T-helper 2 cell treated with Interferon-gamma antibody and Interleukin-4, amounts not matched to agents 100 ng/mL and 5 ng/mL, for 36 hours (primary cell): ENCODE measurements at regions not wholly inside any gene's neighbourhood (a gene's known extent, or its start where the extent isn't known, plus 50 kb on each side); places are given as distances from the start of the nearest gene placed in this dataset.

Source experiments
- intact Hi-C: fragments of 100-400 bp; cut with micrococcal nuclease; formaldehyde crosslinking; loops from one replicate; pipeline ENCODE4 v1.15.1; 2023

DNA sequence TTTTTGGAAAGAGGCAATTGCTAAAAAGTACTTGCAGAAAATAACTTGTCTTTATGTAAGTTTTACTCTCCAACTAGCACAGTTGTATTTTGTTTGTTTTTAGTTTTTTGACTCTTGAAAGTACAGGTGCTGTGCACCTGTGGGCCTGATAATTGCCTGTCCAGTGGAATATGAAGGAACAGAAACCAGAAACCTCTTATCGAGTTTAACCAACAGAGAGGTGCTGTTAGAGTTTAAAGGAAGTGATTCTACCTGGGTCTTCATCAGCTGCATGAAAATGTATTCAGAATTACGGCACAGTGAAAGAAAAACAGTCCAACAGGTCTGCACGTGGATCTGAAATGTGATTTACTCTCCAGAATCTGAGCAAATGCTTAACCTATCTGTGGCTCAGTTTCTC, 326.6 kb upstream of the POM121L12 start:
- intact Hi-C loops = no loop called here

DNA sequence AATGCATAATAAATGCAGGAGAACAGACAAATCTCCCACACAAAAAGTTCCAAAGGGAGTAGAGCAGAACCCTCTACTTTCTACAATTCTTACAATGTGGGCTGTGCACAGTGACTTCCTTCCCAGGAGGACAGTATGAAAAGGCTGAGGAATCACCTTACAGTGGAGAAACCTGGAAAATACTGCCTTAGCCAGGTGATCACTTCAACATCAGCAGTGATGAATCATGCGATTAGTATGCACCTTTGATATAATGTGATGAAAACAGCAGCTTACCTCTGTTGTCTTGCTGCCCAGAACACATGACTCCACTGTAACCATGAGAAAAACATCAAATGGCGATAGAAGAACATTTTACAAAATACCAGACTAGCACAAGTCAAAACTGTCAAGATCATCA, 329.7 kb upstream of the POM121L12 start:
- intact Hi-C loops = no loop called here

DNA sequence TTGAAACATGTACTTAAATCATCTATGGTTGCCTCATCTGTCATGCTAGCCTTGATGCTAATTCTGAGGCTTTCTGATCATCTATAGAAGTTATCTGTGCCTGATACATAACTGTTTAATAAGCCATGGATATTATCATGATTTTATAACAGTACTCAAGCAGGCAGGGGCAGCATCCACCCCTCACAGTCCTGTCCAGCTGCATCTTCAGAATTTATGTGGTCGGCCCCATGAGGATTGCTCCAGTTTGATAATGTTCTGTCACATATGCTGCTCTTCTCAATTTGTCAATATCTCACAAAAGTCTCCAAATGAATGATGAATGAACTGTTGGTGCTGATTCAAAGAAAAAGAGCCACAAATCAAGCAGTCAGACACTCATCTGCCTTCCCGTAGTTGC, 335.1 kb upstream of the POM121L12 start:
- intact Hi-C loops = no loop called here

DNA sequence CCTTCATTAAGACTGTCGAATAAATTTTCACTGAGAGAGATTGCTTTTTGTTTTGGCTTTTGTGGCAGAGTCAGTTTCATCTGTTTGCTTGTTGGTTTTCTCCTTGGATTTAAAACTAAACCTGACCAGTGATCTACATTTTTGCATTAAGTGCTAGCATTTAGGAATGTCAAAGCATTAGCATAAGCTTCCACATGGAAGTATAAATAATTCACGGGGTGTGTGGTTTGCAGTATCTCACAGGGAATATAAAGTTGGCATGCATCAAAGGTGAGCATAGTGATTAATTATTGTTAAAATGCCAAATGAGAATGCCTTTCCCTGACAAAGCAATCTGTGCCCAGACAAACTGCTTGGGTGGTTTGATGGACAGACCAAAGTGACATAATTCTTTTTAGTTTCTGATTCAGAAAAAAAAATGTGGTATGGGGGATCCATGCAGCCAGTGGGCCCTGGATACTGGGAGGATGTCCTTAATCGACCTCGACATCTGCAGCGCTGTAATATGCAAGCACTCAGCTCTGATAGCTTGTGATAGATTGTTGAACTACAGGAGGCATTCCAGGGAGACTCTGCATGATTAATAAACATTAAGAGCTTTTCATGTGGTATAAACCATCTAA, 339.3 kb upstream of the POM121L12 start:
- intact Hi-C loops = no loop called here

DNA sequence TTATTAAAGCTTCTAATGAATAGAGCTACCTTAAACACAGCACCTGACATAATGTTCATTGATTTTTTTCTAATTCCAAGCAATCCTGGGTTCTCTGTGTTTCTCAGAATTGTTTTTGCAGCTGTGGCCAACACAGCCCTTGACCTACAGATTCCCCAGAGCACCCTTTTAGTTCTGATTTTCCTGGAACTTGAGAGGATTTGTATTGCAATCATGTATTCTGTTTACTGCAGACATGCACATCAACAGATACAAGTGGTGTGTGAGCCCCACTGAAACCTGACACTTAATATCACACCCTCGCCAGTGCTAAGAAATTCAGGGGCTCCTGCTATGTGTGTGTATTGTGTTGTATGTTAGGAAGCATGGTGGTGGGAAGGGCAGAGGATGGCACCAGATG, 344.2 kb upstream of the POM121L12 start:
- intact Hi-C loops = no loop called here

DNA sequence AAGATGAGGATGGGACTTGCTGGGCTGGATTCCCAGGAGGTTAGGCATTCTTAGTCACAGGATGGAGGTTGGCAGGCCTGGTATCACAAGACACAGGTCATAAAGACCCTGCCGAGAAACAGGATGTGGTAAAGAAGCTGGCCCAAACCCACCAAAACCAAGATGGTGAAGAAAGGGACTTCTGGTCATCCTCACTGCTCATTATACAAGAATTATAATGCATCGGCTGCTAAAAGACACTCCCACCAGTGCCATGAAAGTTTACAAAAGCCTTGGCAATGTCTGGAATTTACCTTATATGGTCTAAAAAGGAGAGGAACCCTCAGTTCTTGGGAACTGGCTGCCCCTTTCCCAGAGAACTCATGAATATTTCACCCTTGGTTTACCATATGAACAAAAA, 345.5 kb upstream of the POM121L12 start:
- intact Hi-C loops = no loop called here

DNA sequence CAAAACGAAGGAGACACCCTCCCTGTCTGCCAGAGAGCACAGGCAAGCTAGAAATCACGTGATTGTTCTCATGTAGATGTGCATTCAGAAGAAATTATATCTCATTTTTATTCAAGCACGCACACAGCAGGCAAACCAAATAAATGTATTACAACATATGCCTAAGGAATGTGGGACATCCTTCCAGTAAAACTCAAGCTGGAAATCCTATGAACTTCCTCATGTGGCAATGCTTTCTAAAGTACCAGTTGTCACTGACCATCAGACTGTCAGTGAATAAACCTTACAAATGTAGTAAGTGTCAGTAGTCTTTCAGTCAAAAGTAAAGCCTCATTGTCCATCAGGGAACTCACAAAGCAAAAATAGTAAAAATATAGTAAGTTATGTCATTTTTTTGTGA, 350.1 kb upstream of the POM121L12 start:
- intact Hi-C loops = no loop called here

DNA sequence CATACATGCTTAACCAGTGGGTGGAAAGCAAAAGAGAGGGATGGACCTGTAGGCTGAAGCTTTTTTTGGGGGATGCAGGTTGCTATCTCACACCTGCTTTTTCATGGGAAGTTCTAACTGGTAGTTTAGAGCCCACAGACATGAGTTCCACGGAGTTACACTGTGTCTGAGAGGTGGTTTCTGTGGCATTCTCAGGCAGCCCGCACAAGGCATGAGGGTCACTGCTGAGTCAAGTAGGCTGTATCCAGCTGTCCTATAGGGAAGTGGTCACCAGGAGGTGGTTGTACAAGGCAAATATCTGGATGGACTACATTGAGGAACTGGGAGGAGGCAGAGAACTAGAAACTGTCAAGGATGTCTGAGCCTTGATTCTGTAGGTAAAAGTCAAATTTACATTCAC, 351.0 kb upstream of the POM121L12 start:
- intact Hi-C loops = no loop called here

DNA sequence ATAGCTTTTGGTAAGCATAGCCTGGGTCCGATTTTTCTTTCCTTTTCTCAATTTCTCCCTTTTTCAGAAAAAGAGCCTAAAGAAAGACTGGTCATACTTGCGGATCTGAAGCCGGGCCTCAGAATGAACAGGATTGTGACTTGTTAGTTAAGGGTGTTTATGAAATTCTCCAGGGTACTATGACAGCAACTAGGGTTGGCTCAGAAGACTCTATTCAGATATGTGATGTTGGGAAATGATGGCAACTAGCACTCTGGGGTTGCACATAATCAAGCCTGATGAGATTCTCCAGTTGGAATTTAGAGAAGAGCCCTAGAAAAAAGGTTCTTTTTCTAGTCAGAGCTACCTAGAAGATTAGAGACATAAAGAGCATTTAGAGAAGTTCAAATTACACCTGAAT, 352.4 kb upstream of the POM121L12 start:
- intact Hi-C loops = no loop called here

DNA sequence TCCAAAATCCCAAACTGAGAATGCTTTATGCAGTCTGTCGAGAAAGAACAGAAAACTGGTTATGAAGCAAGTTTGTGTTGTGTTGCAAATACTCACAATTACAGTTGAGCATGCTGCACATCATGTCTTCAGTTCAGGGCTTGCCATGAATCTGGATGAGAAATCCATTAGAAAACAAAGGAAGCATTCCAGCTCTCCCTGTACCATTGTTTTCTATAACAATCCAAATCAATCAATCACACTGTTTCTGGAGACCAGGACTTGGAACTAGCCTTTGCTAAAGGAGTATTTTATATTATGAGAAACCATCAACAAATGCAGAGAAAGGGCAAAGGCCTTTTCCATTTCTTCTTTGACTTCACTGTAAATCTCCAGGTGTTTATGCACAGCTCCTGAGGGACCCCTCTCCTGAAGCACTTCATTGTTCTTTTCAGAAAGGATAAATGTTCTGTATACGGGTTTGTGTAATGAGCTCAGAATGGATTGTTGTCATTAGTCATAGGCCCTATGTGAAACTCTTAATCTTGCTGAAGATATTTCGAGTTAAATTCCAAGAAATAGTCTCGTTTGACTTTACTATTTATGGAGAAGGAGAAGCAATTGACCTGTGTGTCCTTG, 364.7 kb upstream of the POM121L12 start:
- intact Hi-C loops = loop anchor here (10.0 kb wide), 1 partner anchor 64 kb away; no protein-coding TSS in a partner anchor

DNA sequence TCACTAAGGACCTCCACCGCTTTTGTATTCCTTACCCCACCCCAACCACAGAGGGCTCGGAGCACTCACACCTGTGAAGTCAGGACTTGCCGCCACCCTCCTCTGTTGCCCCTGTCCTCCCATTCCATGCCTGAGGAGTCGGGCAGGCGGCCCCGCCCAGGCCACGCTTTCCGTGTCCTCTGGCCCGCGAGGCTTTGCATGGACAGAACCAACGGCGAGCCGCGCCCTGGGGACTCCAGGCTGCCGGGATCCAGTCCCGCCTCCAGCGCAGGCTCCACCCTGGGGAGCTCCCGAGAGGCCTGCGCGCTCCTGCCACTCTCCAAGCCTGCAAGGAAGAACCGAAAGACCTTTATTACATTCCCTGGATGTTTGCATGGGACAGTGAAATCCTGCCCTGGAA, 366.4 kb upstream of the POM121L12 start:
- intact Hi-C loops = no loop called here

DNA sequence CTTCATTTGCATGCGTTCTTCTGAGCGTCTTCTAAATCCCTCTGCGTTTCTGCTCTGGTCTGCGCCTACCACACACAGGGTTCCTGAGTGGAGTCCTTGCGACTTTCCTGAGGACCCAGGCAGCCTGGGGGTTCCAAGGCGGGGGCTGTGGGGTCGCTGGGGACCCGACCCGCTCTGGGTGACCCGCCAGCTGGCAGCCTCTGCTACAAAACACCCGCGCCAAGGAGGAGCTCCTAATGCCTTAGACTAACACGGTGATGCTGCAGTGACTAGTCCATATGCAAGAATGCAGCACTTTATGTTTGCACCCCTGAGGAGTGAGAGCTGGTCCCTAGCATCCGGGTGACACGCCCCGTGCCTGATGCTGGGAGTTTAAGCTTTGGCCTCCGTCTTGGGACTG, 367.0 kb upstream of the POM121L12 start:
- intact Hi-C loops = no loop called here

DNA sequence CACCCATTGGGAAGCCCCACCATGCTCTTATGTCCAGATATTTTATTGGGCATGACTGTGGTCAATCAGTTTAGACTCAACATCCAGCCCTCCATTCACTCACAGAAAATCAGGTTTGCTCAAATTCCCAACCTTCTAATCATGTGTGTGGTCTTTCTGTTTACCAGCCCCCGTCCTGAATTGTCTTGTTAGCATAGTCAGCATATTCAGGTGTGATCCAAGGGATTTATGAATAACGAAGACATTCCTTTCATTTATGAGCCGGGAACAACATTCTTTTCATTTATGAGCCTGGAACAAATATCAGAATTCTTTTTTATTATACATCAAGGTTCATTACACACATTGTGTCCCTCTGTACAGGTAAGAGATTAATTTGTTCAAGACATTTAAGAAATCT, 376.3 kb upstream of the POM121L12 start:
- intact Hi-C loops = no loop called here

DNA sequence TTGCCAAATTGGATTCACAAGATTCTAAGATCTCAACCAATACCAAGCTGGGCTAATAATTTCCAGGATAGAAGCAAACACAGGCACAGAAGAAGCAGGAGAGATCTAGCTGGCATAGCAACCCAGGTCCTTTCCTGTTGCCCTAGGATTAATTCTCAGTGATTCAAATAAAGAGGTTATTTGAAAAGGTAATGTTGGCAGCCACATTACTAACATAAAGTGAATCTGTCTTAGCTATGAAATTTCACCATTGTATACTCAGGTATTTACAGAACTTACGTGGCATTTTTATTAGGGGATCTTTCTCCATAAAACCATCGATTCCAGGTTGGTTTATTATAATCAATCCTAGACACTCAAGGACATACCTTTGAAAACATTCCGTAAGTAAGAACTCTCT, 379.3 kb upstream of the POM121L12 start:
- intact Hi-C loops = no loop called here

DNA sequence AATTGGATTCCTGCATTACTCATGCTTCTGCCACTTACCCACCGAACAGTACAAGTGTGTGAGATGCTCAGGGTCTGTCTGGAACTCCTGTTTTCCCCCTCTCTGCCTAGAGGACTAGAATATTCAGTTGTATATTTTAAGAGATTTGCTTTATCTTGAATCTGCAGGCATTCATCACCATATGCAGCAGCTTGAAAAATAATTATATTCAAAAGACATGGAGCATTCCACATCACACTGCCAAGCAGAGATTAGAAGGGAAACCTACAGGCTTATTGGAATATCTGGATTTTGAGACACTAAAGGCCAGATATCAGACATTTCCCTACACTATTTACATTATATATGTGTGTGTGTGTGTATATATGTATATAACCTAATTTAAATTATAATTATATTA, 382.8 kb upstream of the POM121L12 start:
- intact Hi-C loops = no loop called here

DNA sequence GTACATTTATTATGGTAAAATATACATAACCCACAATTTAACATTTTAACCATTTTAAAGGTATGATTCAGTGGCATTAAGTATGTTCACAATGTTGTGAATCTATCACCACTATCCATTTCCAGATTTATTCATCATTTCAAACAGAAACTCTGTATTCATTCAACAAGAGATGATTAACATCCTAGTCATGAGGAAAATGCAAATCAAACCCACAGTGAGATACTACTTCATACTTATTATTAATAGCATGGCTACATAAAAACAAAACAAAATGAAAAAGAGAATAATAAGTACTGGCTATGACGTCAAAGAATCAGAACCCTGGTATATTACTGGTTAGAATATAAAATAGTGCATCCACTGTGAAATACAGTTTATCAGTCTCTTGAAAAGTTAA, 386.6 kb upstream of the POM121L12 start:
- intact Hi-C loops = no loop called here

DNA sequence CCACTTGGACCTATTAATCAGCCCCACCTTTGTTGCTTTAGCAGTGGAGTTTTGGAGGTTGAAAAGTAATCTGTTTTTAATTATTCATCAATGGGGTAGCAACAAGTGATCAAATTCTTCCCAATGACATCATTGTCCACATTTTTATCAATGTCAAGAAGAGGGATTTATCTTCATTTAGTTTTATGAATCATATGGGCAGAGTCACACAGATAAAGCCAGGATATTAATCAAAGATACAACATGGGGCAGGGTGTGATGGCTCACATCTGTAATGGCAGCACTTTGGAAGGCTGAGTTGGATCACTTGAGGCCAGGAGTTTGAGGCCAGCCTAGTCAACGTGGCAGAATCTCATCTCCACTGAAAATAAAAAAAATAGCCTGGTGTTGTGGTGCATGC, 388.4 kb upstream of the POM121L12 start:
- intact Hi-C loops = no loop called here

DNA sequence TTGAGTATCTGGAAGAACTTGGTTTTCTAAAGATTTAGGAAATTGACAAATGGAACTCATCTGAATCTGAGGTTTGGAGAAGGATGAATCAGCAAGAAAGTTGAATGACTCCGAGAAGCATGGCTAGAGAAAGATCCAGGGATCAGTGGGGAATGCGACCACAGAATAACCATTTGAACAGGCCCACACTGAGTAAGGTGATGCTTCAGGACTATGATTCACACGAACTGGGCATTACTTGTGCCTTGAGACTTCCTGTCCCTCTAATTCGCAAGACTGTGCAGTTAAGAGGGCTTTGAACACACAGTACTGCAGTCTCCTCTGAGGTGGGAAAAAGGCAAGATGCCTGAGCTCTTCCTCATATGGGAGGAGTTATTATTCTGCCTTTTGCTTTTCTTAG, 395.5 kb upstream of the POM121L12 start:
- intact Hi-C loops = no loop called here

DNA sequence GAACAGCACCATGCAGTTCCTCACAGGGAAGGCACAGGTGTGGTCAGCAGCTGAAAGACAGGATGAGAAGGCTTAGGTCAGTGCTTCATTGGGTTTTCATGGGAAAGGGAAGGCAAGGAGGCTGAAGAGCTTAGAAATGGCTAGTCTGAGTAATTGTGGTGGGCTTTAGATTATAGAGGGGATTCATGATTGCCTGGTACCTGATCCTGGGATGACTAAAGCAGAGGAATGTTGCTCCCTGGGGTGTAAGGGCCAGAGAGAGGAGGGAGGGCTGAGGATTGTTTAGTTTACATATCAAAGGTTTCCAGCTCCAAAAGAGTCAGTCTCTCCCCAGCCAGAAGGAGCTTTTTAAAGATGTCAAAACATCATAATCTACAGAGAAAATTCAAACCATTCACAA, 396.3 kb upstream of the POM121L12 start:
- intact Hi-C loops = no loop called here

DNA sequence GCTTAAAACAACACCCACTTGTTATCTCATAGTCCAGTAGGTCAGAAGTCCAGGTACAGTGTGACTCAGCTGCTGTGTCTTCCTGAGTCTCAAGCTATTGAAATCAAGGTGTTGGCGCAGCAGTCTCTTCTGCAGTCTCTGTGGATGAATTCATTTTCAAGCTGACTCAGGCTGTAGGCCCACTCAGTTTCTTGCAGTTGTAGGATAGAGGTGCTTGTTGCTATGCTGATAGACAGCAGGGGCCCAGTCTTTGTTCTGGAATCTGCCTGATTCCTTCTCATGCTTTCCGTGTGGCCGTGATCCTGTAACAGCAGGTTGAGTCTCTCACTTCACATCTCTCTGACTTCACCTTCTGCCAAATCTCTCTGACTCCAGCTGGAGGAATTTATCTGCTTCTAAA, 400.4 kb upstream of the POM121L12 start:
- intact Hi-C loops = no loop called here

DNA sequence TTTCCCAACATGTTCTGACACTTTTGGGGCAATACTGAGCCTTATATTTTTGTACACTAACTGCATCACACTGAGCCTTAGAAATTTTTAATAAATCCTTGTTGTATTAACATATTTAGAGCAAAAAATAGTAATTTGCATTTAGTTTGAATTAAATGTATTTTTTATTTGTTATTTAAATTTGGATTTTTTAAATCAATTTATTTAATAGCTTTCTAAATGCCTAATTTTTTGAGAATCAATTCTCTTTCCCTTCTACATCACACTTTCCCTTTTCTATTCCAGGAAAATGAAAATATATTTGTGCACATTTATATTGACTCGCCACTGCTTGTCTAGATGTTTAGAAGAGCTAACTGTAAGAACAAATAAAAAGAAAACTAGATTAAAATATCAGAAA, 414.6 kb upstream of the POM121L12 start:
- intact Hi-C loops = no loop called here

DNA sequence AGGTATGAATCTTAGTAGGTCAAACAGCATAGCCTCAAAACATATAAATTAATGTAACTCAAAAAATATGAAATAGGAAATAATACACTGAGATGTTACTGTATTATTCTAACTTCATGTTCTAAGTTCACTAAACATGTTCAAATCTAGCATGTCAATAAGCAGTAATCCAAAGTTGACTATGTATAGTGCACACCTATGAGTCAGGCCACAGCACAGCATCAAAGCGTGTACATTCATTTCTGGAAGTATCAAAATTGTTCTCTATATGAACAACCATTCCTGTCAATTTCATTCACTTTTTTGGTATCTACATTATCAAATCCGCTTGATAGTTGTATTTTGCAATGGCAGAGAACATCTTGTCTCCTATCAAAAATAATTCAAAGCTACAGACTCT, 418.9 kb upstream of the POM121L12 start:
- intact Hi-C loops = no loop called here

DNA sequence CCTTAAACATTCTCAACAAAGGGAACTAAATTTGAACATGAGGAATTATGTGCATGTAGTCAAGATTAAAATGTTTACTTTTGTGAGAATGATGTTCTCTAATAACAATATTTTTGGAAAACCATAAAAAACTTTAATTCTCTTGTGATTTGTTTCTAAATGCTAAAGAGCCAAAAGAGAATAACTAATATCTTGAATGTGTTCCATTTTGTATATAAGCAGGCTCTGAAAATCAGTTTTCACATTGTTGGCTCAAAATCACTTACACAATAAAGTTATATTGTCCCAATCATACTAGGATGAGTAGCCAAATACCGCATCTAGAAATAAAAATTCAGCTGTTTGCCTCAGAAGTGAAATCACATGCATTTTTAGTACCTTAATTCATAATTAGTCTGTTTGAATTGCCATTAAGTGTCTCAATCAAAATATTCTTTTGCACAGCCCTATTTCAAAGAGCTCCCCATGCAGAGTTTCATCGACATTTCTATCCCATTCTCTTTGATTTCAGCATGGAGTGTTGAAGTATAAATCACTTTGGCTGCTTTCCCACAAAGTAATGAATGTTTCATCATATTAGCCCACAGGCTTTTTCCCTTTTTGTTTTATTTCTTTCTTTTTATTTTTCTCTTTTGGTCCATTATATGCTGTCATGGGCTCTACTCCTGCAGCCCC, 420.3 kb upstream of the POM121L12 start:
- intact Hi-C loops = no loop called here
